OCI-LY7 (cell line): ENCODE measurements at regions not wholly inside any gene's neighbourhood (a gene's known extent, or its start where the extent isn't known, plus 50 kb on each side); places are given as distances from the start of the nearest gene placed in this dataset.

Experiments used
- BruUV-seq: library from RNA; stranded (reverse); fragments of 400-500 nt; replicated peaks from 2 replicates; lab custom pipeline; 2021; lab: Mats Ljungman, UMichigan
- CTCF ChIA-PET: fragments of 300-600 bp; sonication (Branson Sonifier 250); formaldehyde crosslinking; loops from one replicate; lab custom pipeline; 2022; ENCODE audit warnings: antibody characterized with exemption; ENCODE audit not compliant: unreplicated experiment; lab: Charles Lee
- POLR2A ChIA-PET: fragments of 300-600 bp; sonication (Branson Sonifier 250); formaldehyde crosslinking; loops from one replicate; lab custom pipeline; 2022; ENCODE audit warnings: antibody characterized with exemption; lab: Charles Lee
- DNase-seq: peaks from one replicate; pipeline ENCODE4 v3.0.0-alpha.2; 2015; ENCODE audit warnings: low spot score
- H2AFZ ChIP-seq: fragments of 200-600 bp; sonication (generic), shearing (Covaris generic); 2 replicates; pipeline ENCODE4 v1.6.1; 2014; ENCODE audit warnings: mild to moderate bottlenecking, antibody characterized with exemption, low read length, moderate library complexity
- H3K27ac ChIP-seq: fragments of 200-600 bp; sonication (generic); 2 replicates; pipeline ENCODE4 v1.5.1; 2014; ENCODE audit warnings: mixed run types, low read depth, mild to moderate bottlenecking, moderate library complexity, low read length, inconsistent platforms; ENCODE audit not compliant: poor library complexity, severe bottlenecking
- H3K36me3 ChIP-seq: fragments of 200-600 bp; sonication (generic); 2 replicates; pipeline ENCODE4 v1.6.1; 2014; ENCODE audit warnings: mild to moderate bottlenecking, antibody characterized with exemption, low read length, moderate library complexity, mixed read lengths; ENCODE audit not compliant: insufficient read depth
- H3K4me1 ChIP-seq: fragments of 200-600 bp; sonication (generic); 2 replicates; pipeline ENCODE4 v1.5.1; 2014; ENCODE audit warnings: mild to moderate bottlenecking, low read length; ENCODE audit not compliant: insufficient read depth, poor library complexity, severe bottlenecking
- H3K4me2 ChIP-seq: fragments of 200-600 bp; sonication (generic); 2 replicates; pipeline ENCODE4 v1.6.1; 2014; ENCODE audit warnings: mild to moderate bottlenecking, low read length
- H3K4me3 ChIP-seq: fragments of 200-600 bp; sonication (generic); 2 replicates; pipeline ENCODE4 v1.5.1; 2014; ENCODE audit warnings: mild to moderate bottlenecking, low read depth, low read length; ENCODE audit not compliant: poor library complexity, severe bottlenecking
- H3K79me2 ChIP-seq: fragments of 200-600 bp; sonication (generic); 2 replicates; pipeline ENCODE4 v1.6.1; 2016; ENCODE audit warnings: low read depth, mild to moderate bottlenecking, low read length, moderate library complexity, mixed read lengths; ENCODE audit not compliant: insufficient read depth
- H3K9me2 ChIP-seq: fragments of 200-600 bp; sonication (generic); 2 replicates; pipeline ENCODE4 v1.6.1; 2016; ENCODE audit warnings: mild to moderate bottlenecking, low read length, mixed read lengths; ENCODE audit not compliant: insufficient read depth
- H3K9me3 ChIP-seq: fragments of 200-600 bp; sonication (generic); 2 replicates; pipeline ENCODE4 v1.6.1; 2014; ENCODE audit warnings: mild to moderate bottlenecking, mixed run types, low read length, mixed read lengths
- H4K20me1 ChIP-seq: fragments of 200-600 bp; sonication (generic); 2 replicates; pipeline ENCODE4 v1.6.1; 2014; ENCODE audit warnings: mild to moderate bottlenecking, antibody characterized with exemption, low read length, moderate library complexity, mixed read lengths; ENCODE audit not compliant: insufficient read depth
- CTCF ChIP-seq: fragments of 200-600 bp; sonication (generic); conservative IDR thresholded peaks from 2 replicates; pipeline ENCODE4 v1.5.1; 2014; ENCODE audit warnings: mild to moderate bottlenecking, antibody characterized with exemption, low read length, moderate library complexity, mixed read lengths
- EZH2phosphoT487 ChIP-seq: fragments of 200-600 bp; sonication (generic); IDR thresholded peaks from 2 replicates; pipeline ENCODE4 v1.6.1; 2018; ENCODE audit warnings: low read depth, borderline replicate concordance, mild to moderate bottlenecking, mixed run types, antibody characterized with exemption, low read length, moderate library complexity, mixed read lengths
- intact Hi-C: fragments of 100-400 bp; cut with micrococcal nuclease; formaldehyde crosslinking; loops from one replicate; pipeline ENCODE4 v1.10.0; 2022; ENCODE audit not compliant: unreplicated experiment

DNA sequence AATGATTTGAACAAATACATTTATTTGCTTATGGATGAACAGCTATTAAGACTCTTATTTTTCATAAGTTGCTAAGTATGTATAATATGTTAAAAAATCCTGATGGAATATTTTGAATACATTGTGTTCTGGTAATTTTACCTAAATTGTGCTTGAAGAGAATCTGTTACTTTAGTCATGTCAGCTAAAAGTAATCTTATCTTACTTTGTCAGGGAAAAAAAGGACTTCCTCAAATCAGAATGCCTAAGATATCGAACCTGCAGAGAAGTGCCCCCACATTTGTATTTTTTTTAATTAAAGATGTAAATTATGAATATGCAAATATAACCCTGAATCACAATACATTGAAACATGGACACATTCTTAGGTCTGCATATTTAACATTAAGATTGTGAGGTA, 1331.7 kb downstream of the MRPL39 start:
- DNase-seq = no peak
- Histone ChIP-seq H3K27ac (no peak overlapping the region), H3K36me3 (no peaks in the 10 kb centered on the region), H3K9me3 (peaks cover 24% of the 10 kb centered on the region; the same call in 1 of the 2 replicates), H3K79me2 (no peaks in the 10 kb centered on the region), H3K9me2 (no peaks in the 10 kb centered on the region), H3K4me1 (no peaks in the 10 kb centered on the region), H3K4me2 (no peak overlapping the region), H2AFZ (no peak overlapping the region), H3K4me3 (no peak overlapping the region), H4K20me1 (no peaks in the 10 kb centered on the region)
- TF ChIP-seq EZH2phosphoT487 (no peak), CTCF (no peak)
- BruUV-seq = no TSS peak
- ChIA-PET POLR2A (interaction anchor here (0.7 kb wide), 1 partner anchor 1748 kb away, joined by 3 read pairs; no protein-coding TSS in a partner anchor), CTCF (no interaction called here)
- intact Hi-C loops = no loop called here

- Histone ChIP-seq H3K79me2 (no peaks in the 10 kb centered on the region), H3K9me2 (no peaks in the 10 kb centered on the region), H3K27ac (no peak overlapping the region), H3K4me2 (no peak overlapping the region), H2AFZ (no peak overlapping the region), H3K36me3 (no peaks in the 10 kb centered on the region), H3K4me1 (no peaks in the 10 kb centered on the region), H3K9me3 (peaks cover 20% of the 10 kb centered on the region; the same call in 1 of the 2 replicates), H4K20me1 (no peaks in the 10 kb centered on the region), H3K4me3 (no peak overlapping the region)
- ChIA-PET POLR2A (interaction anchor here (0.5 kb wide), 1 partner anchor 9 kb away, joined by 4 read pairs; no protein-coding TSS in a partner anchor), CTCF (no interaction called here)
- DNase-seq = no peak
- no TSS peak for BruUV-seq
- intact Hi-C loops = no loop called here
- no peak for TF ChIP-seq EZH2phosphoT487
- TF ChIP-seq CTCF = no peak
Measured at GRCh38 chr21:24272521-24272938, 1334.8 kb downstream of the MRPL39 start.

- H2AFZ ChIP-seq = no peak overlapping the region
- no peak overlapping the region for H3K4me2 ChIP-seq
- H3K79me2 ChIP-seq = no peaks in the 10 kb centered on the region
- no peaks in the 10 kb centered on the region for H3K4me1 ChIP-seq
- no peak for DNase-seq
- ChIA-PET POLR2A (no interaction called here), CTCF (no interaction called here)
- no peak for TF ChIP-seq EZH2phosphoT487
- no peak for TF ChIP-seq CTCF
- H3K4me3 ChIP-seq = no peak overlapping the region
- no peaks in the 10 kb centered on the region for H3K9me2 ChIP-seq
- H3K27ac ChIP-seq = no peak overlapping the region
- H3K36me3 ChIP-seq = no peaks in the 10 kb centered on the region
- H4K20me1 ChIP-seq = no peaks in the 10 kb centered on the region
- BruUV-seq = no TSS peak
- intact Hi-C loops = no loop called here
- peaks cover 10% of the 10 kb centered on the region; the same call in 1 of the 2 replicates for H3K9me3 ChIP-seq
Measured at GRCh38 chr21:24265987-24266386, 1341.3 kb downstream of the MRPL39 start.
